Activated B cell treated with CpG ODN at 0.5 μM for 24 hours (primary cell): ENCODE measurements at regions not wholly inside any gene's neighbourhood (a gene's known extent, or its start where the extent isn't known, plus 50 kb on each side); places are given as distances from the start of the nearest gene placed in this dataset.

Source experiments
- ATAC-seq: fragments of 200-7000 bp; cut with Tn5 transposase; one replicate; pipeline ENCODE4 v1.10.0; 2021; ENCODE audit warnings: low read depth, mild to moderate bottlenecking, moderate library complexity
- CTCF ChIA-PET: fragments of 350-600 bp; sonication (Branson Sonifier 250); formaldehyde crosslinking; loops from one replicate; lab custom pipeline; 2021; ENCODE audit warnings: antibody characterized with exemption; lab: Charles Lee
- POLR2A ChIA-PET: fragments of 350-600 bp; sonication (Branson Sonifier 250); formaldehyde crosslinking; loops from one replicate; lab custom pipeline; 2021; ENCODE audit warnings: antibody characterized with exemption; lab: Charles Lee
- DNase-seq: peaks from one replicate; pipeline ENCODE4 v3.0.0; 2022
- H3K27ac Mint-ChIP-seq: one replicate; pipeline ENCODE4 v1.8.0; 2020; ENCODE audit warnings: mixed read lengths
- H3K27me3 Mint-ChIP-seq: one replicate; pipeline ENCODE4 v1.8.0; 2021; ENCODE audit warnings: mixed read lengths
- H3K36me3 Mint-ChIP-seq: one replicate; pipeline ENCODE4 v1.8.0; 2021; ENCODE audit warnings: low read depth, mixed read lengths
- H3K4me1 Mint-ChIP-seq: one replicate; pipeline ENCODE4 v1.8.0; 2021; ENCODE audit warnings: mixed read lengths
- H3K4me3 Mint-ChIP-seq: one replicate; pipeline ENCODE4 v1.8.0; 2020; ENCODE audit warnings: mild to moderate bottlenecking, mixed read lengths
- H3K9me3 Mint-ChIP-seq: one replicate; pipeline ENCODE4 v1.8.0; 2020; ENCODE audit warnings: mixed read lengths
- CTCF ChIP-seq: fragments of 200-600 bp; IDR thresholded peaks from one replicate; pipeline ENCODE4 v1.8.0; 2022; ENCODE audit warnings: antibody characterized with exemption, mild to moderate bottlenecking
- intact Hi-C: fragments of 100-400 bp; cut with micrococcal nuclease; formaldehyde crosslinking; loops from one replicate; pipeline ENCODE4 v1.15.1; 2024

GRCh38 chr2:44051593-44052347 lies 56.0 kb upstream of the LRPPRC start:
- Mint-ChIP-seq H3K36me3 (no peaks in the 10 kb centered on the region), H3K27me3 (no peaks in the 10 kb centered on the region), H3K27ac (no peak overlapping the region), H3K9me3 (no peaks in the 10 kb centered on the region), H3K4me3 (no peak overlapping the region), H3K4me1 (no peaks in the 10 kb centered on the region)
- POLR2A ChIA-PET, result no interaction called here
- intact Hi-C loops, result no loop called here
- ATAC-seq (no peak), DNase-seq (no peak)
- TF ChIP-seq CTCF, result no peak
- CTCF ChIA-PET, result interaction anchor here (1.1 kb wide), 1 partner anchor 8 kb away, joined by 4 read pairs; no protein-coding TSS in a partner anchor

GRCh38 chr2:44052584-44052983 lies 56.8 kb upstream of the LRPPRC start:
- ATAC-seq (no peak), DNase-seq (no peak)
- H3K9me3 Mint-ChIP-seq, result no peaks in the 10 kb centered on the region
- TF ChIP-seq CTCF, result no peak
- H3K27me3 Mint-ChIP-seq, result no peaks in the 10 kb centered on the region
- H3K4me3 Mint-ChIP-seq, result no peak overlapping the region
- intact Hi-C loops, result no loop called here
- H3K4me1 Mint-ChIP-seq, result no peaks in the 10 kb centered on the region
- no peaks in the 10 kb centered on the region for H3K36me3 Mint-ChIP-seq
- H3K27ac Mint-ChIP-seq, result no peak overlapping the region
- CTCF ChIA-PET, result interaction anchor here (1.1 kb wide), 1 partner anchor 8 kb away, joined by 4 read pairs; no protein-coding TSS in a partner anchor
- POLR2A ChIA-PET, result no interaction called here

- Mint-ChIP-seq H3K27ac (no peak overlapping the region), H3K36me3 (no peaks in the 10 kb centered on the region), H3K9me3 (no peaks in the 10 kb centered on the region), H3K4me1 (no peaks in the 10 kb centered on the region), H3K27me3 (no peaks in the 10 kb centered on the region), H3K4me3 (no peak overlapping the region)
- intact Hi-C loops, result no loop called here
- ChIA-PET CTCF (interaction anchor here (1.1 kb wide), 1 partner anchor 9 kb away, joined by 4 read pairs; no protein-coding TSS in a partner anchor), POLR2A (no interaction called here)
- DNase-seq (no peak), ATAC-seq (no peak)
- TF ChIP-seq CTCF, result no peak
Observed at GRCh38 chr2:44053052-44053451, 57.3 kb upstream of the LRPPRC start.

- H3K4me3 Mint-ChIP-seq, result no peak overlapping the region
- ChIA-PET POLR2A (interaction anchor here (0.7 kb wide), 1 partner anchor 19 kb away, joined by 5 read pairs; no protein-coding TSS in a partner anchor), CTCF (no interaction called here)
- ATAC-seq (no peak), DNase-seq (no peak)
- H3K27me3 Mint-ChIP-seq, result no peaks in the 10 kb centered on the region
- H3K27ac Mint-ChIP-seq, result no peak overlapping the region
- intact Hi-C loops, result no loop called here
- no peak for TF ChIP-seq CTCF
- no peaks in the 10 kb centered on the region for H3K36me3 Mint-ChIP-seq
- no peaks in the 10 kb centered on the region for H3K4me1 Mint-ChIP-seq
- H3K9me3 Mint-ChIP-seq, result no peaks in the 10 kb centered on the region
Observed at GRCh38 chr2:44053456-44053855, 57.7 kb upstream of the LRPPRC start.

- ATAC-seq (no peak), DNase-seq (no peak)
- ChIA-PET POLR2A (interaction anchor here (0.7 kb wide), 1 partner anchor 37 kb away, joined by 3 read pairs; no protein-coding TSS in a partner anchor), CTCF (no interaction called here)
- no peaks in the 10 kb centered on the region for H3K4me1 Mint-ChIP-seq
- H3K4me3 Mint-ChIP-seq, result no peak overlapping the region
- no peaks in the 10 kb centered on the region for H3K36me3 Mint-ChIP-seq
- H3K27ac Mint-ChIP-seq, result no peak overlapping the region
- intact Hi-C loops, result no loop called here
- no peak for TF ChIP-seq CTCF
- H3K9me3 Mint-ChIP-seq, result no peaks in the 10 kb centered on the region
- H3K27me3 Mint-ChIP-seq, result no peaks in the 10 kb centered on the region
Observed at GRCh38 chr2:44055229-44055628, 59.4 kb upstream of the LRPPRC start.
